HPDE6-E6E7 (cell line): ENCODE measurements at regions not wholly inside any gene's neighbourhood (a gene's known extent, or its start where the extent isn't known, plus 50 kb on each side); places are given as distances from the start of the nearest gene placed in this dataset.
A peak's percentile ranks its signal among the peaks of the same experiment; 100 is the strongest.
"Not testable (repeated sequence)": the region's sequence is repeated elsewhere in the genome, so short reads cannot be mapped to it uniquely, and the experiment has no call there.

Experiments
- DNase-seq: peaks from one replicate; pipeline ENCODE4 v3.0.0; 2011; ENCODE audit warnings: missing footprints; ENCODE audit errors: extremely low spot score

- no peak for DNase-seq
Observed at GRCh38 chr11:103805688-103806009, 230.8 kb upstream of the DDI1 start.

GRCh38 chr11:103806130-103806895 is 230.1 kb upstream of the DDI1 start:
- DNase-seq = peak; percentile 25

GRCh38 chr11:103807806-103808205 is 228.6 kb upstream of the DDI1 start:
- DNase-seq = no peak

GRCh38 chr11:103808252-103808651 is 228.2 kb upstream of the DDI1 start:
- no peak for DNase-seq

- no peak for DNase-seq
Observed at GRCh38 chr11:103811870-103812455, 224.5 kb upstream of the DDI1 start.

- no peak for DNase-seq
Observed at GRCh38 chr11:103812680-103813079, 223.8 kb upstream of the DDI1 start.

- not testable (repeated sequence) for DNase-seq
Observed at GRCh38 chr11:103820345-103820744, 216.1 kb upstream of the DDI1 start.

- DNase-seq = no peak
Observed at GRCh38 chr11:103824116-103824515, 212.3 kb upstream of the DDI1 start.

GRCh38 chr11:103825469-103825868 is 211.0 kb upstream of the DDI1 start:
- DNase-seq = no peak

- DNase-seq = no peak
Observed at GRCh38 chr11:103826856-103827255, 209.6 kb upstream of the DDI1 start.

- DNase-seq = no peak
Observed at GRCh38 chr11:103829596-103829995, 206.8 kb upstream of the DDI1 start.

GRCh38 chr11:103830205-103830604 is 206.2 kb upstream of the DDI1 start:
- DNase-seq = no peak

GRCh38 chr11:103832762-103833161 is 203.7 kb upstream of the DDI1 start:
- no peak for DNase-seq

GRCh38 chr11:103842191-103842590 is 194.2 kb upstream of the DDI1 start:
- DNase-seq = no peak

GRCh38 chr11:103842795-103843194 is 193.6 kb upstream of the DDI1 start:
- no peak for DNase-seq

GRCh38 chr11:103844327-103845215 is 191.9 kb upstream of the DDI1 start:
- DNase-seq = no peak

- DNase-seq = no peak
Observed at GRCh38 chr11:103845331-103845730, 191.1 kb upstream of the DDI1 start.

- DNase-seq = no peak
Observed at GRCh38 chr11:103848686-103849085, 187.8 kb upstream of the DDI1 start.

- no peak for DNase-seq
Observed at GRCh38 chr11:103849366-103849765, 187.1 kb upstream of the DDI1 start.

- no peak for DNase-seq
Observed at GRCh38 chr11:103850419-103851165, 185.8 kb upstream of the DDI1 start.

- DNase-seq = no peak
Observed at GRCh38 chr11:103851166-103851651, 185.2 kb upstream of the DDI1 start.
